ELR (cell line): ENCODE measurements at regions not wholly inside any gene's neighbourhood (a gene's known extent, or its start where the extent isn't known, plus 50 kb on each side); places are given as distances from the start of the nearest gene placed in this dataset.

Experiments used
- DNase-seq: peaks from one replicate; pipeline ENCODE4 v3.0.0-alpha.2; 2015; ENCODE audit warnings: low read depth

DNA sequence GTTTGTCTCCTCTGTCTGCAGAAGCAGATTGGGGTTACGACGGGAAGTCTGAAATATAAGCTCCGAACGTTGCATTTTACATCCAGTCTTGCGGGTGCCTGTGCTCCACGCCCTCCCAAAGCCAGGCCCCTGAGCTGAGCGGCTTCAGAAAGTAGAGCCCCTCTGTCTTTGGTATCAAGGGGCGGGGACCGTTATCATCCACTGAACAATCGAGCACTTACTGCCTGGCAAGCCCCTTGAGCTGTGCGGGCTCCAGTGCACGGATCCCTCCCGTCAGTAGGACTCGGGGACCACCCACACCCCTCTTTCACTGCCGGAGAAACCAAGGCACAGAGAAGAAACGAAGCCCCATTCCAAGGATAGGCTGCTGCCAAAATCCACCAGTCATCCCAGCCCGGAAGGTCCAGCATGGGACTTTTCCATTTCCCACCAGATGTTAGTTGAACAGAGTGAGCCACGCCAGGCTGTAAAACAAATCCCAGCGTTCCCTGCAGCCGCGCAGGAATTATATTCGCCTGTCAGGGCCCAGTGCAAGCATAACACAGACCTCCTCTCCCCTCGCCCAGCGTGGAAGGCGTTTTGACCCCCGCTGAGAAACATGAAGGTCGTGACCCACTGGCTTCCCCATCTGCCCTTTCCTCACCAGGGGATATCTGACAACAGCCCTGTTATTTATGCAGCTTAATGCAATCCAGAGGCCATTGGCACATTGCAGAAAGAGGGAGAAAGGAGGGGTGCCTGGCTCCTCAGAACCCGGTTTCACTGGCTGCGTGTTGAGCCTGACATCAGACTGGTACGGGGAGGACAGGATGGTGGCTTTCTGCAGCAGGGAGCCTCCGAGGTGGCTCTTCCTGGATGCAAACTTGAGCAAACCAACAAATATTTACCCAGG, 212.2 kb upstream of the FOXF1 start:
- no peak for DNase-seq

DNA sequence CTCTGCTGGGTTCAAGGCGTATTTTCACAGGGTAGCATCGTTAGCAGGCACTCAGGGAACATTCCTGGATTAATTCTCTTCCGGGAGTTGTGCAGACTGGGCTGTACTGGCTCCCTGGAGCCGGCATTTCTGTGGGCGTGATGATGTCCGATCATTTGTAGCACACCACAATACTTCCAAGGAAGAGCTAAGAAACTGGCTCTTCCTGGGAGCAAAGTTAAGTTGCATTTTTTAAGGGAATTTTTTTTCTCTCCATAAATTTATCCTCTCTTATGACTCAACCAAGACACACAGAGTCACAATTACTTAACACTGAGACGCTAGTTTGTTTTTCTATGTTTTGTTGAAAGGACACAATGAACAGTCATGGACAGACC, 211.6 kb upstream of the FOXF1 start:
- DNase-seq, result peak; percentile 51

DNA sequence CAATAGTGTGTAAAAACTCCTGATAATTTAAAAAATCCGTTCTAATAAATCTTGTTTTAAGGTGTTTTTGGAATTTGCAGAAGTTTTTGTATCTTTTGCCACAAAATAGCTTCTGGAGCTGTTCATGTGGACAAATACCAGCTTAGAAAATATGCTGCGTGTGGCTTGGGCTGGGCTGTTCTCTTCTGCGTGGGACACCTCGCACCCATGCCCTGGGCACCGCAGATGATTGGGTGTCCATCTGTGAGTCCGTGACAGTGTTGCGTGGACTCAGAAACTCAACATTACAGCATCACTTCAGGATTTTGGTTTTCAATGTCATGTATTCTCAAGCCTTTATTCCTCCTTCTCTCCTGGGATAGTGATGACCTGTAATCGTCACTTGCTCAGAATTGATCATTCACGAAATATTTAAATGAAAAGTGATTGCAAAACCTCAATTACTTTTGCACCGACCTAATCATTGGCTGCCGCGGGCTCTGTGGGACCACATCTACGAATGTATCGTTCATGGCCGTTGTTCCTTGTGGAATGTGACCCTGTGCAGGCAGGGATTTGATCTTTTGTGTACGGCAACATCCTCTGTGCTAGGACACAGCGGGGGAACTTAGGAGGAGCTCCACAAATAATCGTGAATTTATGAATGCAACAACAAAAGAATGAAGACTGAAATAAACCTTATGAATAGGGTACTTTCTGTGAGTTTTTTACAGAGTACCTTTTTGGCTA, 210.3 kb upstream of the FOXF1 start:
- DNase-seq, result no peak

DNA sequence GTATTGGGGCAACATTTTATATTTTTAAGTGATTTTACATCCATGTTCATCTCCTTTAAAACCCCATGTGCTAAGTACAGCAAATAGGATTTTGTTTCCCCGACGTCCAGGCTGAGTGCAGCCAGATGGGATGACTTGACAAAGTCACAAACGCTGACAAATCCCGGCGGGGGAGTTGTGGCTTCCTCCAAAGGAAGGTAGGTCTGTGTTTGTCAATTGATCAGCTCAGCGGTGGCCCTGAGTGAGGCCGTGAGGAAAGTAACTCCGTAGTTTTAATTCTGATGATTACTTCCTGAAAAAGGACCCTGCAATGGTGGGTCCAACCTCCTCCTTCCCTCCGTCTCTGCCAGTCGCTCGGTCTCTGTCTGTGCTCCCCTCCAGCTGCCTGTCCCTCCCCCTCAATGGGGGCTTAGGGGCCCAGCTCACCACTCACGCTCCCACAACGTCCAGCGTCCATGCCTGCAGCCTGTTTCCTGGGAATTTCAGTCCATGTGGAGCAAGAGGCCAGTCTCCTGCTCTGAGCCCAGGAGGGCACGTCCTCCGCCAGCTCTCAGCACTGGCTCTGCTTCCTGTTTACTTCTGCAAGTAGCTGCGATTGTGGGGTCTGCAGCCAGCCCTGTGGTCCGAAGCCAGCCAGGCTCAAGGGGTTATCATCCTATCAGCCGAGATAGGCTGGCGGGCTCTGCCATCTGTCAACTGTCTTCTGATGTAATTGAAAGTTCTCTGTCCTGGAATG, 209.4 kb upstream of the FOXF1 start:
- DNase-seq, result no peak

DNA sequence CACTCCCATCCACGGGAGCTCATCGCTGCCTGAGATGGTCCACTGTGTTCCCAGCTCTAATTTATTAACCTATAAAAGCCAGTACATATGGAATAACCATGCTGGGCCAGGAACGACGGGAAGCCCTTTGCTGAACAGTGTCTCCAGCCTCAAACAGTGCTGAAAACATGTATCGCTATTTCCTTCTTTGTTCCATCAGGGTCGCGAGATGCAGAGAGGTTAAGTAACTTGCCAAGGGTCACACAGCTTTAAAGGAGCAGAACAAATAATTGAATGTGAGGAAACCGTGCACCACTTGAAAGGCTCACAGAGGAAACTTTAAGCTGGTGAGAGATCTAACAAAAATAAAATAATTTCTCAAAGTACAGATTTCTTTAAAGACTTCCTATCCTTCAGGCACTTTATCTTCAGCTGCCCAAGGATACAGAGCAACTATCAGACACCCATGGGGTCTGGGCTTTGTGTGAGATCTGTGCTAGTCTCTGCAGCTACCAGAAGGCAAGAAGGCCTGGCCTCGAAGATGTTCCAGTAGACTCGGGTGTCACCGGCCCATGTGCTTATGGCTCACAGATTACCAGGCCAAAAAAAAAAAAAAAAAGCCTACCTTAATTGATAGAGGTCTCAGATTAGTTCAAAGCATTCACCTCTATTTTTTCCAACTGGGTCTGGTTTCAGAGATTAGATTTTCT, 207.8 kb upstream of the FOXF1 start:
- no peak for DNase-seq

DNA sequence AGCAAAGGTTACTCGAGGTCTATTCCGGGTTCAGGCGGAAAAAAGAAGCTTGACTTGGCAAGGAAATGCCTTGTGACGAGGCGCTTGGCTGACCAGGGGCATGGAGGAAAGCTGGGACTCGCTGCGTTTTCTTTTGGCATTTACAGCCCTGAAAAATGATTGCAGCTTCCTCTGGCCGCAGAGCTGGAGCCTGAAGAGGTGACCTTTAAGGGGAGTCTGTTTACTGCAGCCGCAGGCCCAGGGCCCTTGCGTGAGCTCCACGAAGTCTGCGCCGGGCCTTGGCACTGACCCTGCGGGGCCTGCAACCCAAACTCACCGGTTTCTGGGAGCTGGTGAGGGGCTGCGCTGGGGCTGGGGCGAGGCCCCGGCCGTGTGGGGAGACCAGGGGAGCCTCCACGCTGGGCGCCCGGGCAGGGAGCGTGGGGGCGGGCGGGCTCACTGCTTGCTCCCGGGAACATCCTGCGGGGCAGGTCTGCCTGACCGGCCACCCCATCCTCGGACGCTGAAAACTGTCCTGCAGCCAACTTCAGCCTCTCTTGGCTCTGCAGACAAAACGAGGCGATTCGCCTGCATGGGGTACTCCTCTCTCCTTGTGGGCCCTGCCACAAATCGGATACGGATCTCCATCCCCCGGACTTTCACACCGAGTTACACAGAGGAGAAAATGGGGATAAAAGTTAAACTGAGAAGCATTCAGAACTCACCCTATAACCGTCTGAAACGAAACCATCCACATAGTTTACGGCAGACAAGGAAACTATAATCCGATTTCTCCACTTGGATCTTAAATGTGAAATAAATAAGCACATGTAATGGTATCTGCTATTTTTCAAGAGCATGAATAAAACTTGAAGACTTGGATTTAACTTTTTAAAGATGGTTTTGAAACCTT, 206.3 kb upstream of the FOXF1 start:
- no peak for DNase-seq

DNA sequence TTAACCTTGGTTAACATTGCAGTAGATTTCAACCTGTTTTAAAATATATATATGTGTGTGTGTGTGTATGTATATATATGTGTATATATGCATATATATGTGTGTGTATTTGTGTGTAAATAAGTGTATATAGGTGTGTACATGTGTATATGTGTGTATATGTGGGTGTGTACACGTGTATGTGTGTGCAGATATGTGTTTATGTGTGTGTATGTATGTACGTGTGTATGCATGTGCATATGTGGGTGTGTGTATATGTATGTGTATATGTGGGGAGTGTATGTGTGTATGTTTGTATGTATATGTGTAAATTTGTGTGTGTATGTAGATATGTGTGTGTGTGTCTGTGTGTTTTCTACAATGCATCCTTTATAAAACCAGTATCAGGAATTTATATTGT, 205.5 kb upstream of the FOXF1 start:
- no peak for DNase-seq

DNA sequence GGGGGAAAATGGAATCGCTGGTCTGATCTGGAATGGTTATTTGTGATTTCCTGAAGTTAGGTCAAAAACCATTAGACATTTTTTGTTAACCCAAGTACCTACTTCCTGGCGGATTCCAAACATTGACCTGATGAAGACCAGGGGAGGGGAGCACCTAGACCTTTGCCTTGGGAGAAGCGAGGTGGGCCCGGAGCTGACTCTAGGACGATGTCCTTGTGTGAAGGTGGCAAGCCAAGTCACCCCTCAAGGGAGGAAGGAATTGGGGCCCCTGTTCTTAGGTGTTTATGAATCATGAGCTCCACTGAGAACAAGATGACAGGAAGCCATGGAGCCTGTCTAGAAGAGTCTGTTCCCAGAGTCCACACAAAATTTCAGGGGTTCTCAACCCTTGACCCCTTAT, 204.9 kb upstream of the FOXF1 start:
- DNase-seq, result no peak

DNA sequence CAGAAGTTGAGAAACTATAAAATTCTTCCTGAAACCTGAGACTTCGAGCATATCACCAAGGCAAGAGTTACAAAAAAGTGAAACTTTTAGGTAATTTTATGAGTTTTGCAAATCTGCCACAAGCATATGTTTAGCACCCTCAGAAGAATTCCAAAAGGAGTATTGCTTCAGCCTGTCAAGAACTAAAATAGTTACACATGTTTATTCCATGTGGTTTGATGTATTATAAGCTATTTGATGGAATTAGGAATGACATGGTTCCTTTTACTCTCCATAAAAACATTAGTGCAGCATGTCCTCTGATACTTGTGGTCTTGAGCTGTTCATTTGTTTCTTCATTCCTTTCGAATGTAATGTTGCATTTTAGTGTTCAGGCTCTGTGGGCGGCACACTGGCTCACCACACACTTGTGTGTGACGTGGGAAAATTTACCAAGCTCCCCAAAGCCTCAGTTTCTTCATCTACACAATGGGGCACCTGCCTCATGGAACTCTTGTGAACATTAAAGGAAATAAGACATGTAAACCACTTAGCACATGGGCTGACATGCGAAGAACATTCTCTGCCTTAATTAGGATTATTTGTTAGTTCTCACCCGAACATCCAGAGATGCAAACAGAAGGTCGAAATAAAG, 204.2 kb upstream of the FOXF1 start:
- no peak for DNase-seq

DNA sequence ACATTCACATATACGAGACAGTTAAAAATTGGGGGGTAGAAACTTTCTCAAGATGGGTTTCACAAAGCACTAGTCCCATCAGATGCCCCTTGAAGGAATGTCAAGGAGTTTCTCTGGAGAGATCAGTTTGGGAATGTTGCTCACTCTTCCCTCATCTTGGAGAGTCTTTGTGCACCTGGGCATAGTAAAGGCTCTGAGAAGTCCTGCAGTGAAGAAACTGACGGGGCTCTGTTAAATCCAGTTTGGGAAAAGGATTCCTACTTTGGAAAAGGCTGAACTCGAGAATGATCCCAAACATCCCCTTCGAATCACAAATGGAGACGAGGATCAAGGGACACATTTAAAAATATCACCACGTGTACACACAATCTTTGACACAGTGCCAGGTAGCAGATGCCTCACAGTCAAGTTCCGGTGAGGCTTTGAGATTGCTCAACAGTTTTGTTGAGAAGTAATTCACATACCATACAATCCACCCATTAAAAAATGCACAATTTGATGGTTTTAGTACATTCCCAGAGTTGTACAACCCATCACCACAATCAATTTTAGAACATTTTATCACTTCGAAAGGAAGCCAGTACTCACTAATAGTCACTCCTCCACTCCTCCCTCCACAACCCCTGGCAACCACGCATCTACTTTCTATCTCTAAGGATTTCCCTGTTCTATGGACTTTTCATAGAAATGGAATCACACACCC, 203.4 kb upstream of the FOXF1 start:
- DNase-seq, result peak; percentile 58

DNA sequence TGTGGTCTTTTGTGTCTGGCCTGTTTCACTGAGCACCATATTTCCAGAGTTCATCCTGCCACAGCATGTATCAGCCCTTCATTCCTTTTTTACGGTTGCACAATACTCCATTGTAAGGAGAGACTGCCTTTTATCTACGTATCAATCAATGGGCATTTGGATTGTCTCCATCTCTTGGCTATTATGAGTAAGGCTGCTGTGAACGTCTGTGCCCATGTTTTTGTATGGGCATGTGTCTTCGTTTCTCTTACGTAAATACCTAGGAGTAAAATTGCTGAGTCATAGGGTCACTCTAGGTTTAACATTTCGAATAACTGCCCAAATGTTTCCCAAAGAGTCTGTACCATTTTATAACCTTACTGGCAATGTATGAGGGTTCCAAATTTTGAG, 202.8 kb upstream of the FOXF1 start:
- DNase-seq, result peak; percentile 62

DNA sequence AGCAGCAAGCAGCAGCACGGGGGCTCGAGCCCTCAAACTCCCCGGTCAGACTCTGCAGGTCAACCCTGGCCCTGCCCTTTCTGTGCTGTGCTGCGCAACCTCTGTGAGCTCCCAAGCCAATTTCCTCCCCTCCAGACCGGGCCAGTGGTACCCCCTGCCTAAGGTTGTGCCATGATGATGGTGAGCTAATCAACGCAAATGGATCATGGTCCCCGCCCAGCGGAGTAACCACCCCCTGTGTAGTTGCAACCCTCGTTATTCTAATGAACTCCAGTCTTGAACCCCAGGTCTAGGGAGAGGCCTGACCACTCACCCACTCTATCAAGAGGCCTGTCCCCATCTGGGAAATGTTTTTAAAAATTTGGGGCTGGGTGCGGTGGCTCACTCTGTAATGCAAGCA, 201.8 kb upstream of the FOXF1 start:
- DNase-seq, result no peak

DNA sequence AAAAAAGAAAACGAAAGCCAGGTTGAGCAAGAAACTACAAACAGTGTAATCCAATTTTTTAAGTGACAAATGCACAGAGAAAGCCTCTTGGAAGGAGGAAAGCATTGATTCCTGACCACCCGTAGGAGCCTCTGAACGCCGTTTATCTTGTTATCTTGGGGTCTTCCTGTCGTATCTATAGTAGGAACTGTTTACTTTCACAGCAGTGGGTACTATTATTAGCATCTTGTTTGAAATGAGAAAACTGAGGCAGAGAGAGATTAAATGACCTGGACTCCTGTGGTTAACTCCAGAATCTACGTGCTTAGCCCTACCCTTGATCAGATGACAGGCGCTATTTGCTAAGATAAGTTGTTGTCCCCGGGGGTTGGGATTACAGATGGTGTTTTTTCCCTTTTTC, 196.7 kb upstream of the FOXF1 start:
- DNase-seq, result no peak

DNA sequence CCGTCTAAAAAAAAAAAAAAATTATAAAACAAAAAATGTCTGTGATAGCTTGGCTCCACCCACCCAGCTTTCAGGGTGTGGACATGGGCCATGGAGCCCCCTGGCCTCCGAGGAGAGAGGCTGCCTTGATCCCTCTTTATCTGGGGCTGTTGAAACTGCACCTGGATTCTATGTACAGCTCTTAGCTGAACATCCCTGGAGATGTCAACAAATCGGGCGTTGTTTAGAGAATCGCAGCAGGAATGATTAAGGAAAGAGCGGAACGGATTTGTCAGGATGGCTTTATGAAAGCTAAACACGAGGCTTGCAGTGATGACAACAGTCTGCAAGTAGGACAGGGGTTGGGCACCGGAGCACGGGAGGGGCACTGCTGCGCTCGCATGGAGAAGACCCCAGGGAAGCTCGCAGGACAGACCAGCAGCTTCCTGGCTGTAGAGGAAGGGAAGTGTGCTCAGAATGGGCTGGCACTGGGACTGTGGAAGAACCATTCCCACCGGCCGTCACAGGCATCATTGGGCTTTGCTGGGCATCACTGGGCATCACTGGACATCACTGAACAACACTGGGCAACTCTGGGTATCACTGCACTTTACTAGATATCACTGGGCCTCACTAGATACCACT, 195.8 kb upstream of the FOXF1 start:
- DNase-seq, result no peak

DNA sequence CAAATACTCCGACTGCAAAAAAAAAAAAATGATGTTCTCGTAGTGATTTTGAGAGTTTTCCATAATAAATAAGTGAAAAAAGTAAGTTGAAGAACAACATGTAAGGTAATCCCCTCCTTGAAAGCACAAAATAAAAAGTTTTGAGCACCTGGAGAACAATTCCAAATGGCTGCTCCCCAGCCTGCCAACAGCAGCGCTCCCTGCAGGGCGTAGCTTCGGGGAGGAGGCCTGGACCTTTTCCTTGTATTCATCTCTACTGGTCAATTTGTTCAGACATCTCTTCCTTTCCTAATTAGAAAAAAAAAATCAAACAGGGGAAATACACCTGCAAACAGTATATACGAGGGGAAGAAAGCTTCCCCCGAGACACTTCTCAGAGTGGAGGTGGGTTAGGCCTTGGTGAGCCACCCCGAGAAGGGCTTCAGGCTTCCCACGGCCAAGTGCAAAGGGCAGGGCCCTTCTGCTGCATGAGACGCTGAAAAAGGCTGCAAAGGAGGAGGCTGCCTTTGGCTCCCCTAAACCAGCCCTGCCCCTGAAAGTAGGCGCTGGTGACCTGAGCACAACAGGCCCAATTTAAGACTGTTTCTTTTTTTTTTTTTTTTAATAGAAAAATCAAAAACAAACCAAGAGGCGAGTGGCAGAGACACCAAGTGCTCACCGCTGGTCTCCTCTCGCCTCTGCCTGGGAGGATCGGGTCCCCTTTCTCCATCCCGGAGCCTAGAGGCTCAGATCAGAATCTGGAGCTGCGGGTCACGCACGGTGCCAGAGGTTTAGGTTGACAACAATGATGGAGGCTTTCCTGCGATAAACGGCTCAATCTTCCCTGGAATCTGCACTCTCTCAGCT, 193.1 kb upstream of the FOXF1 start:
- no peak for DNase-seq

DNA sequence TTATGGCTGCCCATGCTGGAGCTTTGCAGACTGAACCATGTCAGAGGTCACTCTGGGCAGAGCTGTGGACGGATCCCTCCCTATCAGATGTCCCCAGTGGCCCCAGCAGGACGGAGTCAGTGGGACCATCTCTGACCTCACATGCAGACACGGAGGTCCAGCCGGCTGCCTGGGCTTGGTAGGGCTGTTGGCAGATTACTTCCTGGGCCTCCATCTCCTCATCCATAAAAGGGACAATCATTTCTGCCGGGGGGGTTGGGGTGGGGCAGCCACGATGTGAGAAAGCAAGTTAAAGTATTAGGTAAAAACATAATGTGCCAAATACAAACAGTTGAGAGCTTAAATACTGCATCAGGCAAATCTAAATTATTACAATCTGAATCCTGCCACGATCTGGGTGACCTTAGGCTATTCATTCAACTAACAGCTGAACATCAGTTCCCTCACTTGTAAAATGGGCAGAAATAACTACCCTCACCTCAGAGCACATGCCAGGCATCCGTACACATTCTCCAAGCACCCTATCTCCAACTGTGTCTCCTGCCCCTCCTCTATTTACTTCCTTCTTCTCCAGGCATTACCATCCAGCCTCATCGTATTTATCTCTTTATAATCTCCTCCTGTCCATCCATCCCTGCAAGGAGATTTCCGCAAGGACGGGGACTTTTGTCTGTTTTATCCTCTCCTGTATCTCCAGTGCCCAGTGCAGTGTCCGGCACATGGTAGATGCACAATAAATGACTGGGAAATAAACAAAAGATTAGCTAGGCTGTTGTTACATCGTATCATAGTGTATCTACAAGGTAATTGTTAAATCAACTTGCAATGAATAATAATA, 192.3 kb upstream of the FOXF1 start:
- DNase-seq, result no peak

DNA sequence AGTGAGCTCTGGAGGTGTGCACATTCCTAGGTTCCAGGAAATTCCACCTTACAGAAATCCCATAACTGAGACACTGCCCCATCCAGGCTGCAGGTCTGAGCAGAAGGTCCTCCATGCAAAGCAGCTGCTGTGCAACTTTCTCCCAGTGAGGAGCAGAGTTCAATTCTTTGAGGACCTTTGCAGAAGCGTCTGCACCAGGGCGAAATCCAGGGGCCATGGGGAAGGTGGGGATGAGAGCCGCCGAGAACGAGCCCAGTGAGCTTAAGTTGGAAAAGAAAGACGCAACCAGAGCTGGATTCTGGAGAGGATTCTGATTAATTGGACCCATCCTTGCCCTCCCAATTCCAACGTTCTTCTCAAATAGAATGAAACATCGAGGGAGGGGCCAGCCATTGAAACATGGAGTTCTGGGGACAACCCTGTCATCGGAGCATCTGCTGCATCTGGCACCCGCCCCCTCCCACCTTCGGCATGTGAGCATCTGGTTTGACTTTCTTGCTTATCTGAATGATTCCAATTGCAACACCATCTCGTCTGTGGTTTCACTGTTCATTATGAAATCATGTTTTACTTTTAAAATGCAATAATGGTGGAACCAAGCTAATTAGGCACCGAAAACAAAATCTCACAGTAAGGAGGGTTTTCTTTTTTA, 190.6 kb upstream of the FOXF1 start:
- peak; percentile 21 for DNase-seq
